HCT116 (cell line): ENCODE measurements at regions not wholly inside any gene's neighbourhood (a gene's known extent, or its start where the extent isn't known, plus 50 kb on each side); places are given as distances from the start of the nearest gene placed in this dataset.

Source experiments
- ATAC-seq: fragments of 200-7000 bp; cut with Tn5 transposase; 2 replicates; pipeline ENCODE4 v1.9.1; 2020; ENCODE audit warnings: mild to moderate bottlenecking, moderate library complexity
- BruUV-seq: library from RNA; stranded (reverse); fragments of 400-500 nt; replicated peaks from 2 replicates; lab custom pipeline; 2021; lab: Mats Ljungman, UMichigan
- CTCF ChIA-PET: fragments of 300-600 bp; sonication (Branson Sonifier 250); formaldehyde crosslinking; loops from one replicate; lab custom pipeline; 2021; ENCODE audit warnings: antibody characterized with exemption; lab: Charles Lee
- POLR2A ChIA-PET: fragments of 300-600, 350-600 bp; sonication (Branson Sonifier 250); formaldehyde crosslinking; loops from one replicate; lab custom pipeline; 2021; ENCODE audit warnings: antibody characterized with exemption; lab: Charles Lee
- RAD21 ChIA-PET, 2 experiments: fragments of 300-600 bp; sonication (Branson Sonifier 250); formaldehyde crosslinking; loops; one replicate each; lab custom pipeline; 2023; ENCODE audit warnings: low total read pairs in 2 of 2; ENCODE audit not compliant: uncharacterized antibody in 2 of 2, unreplicated experiment in 2 of 2, low non-redundant PET in 1 of 2; lab: Charles Lee
- DNase-seq: peaks from one replicate; pipeline ENCODE4 v3.0.0-alpha.2; 2010; ENCODE audit warnings: low read depth, low spot score
- H2AFZ ChIP-seq: fragments of 200-600 bp; shearing (Covaris generic), sonication (generic); 2 replicates; pipeline ENCODE4 v1.6.1; 2017; ENCODE audit warnings: low read depth, mixed run types, mixed read lengths, antibody characterized with exemption, low read length; ENCODE audit not compliant: poor library complexity, severe bottlenecking
- H3K27ac ChIP-seq: 2 replicates; pipeline ENCODE4 v1.5.1; 2012; ENCODE audit warnings: low read depth, low read length
- H3K27me3 ChIP-seq: fragments of 200-600 bp; sonication (generic); 2 replicates; pipeline ENCODE4 v1.6.1; 2016; ENCODE audit warnings: mixed run types, low read length, mixed read lengths; ENCODE audit not compliant: insufficient read depth
- H3K36me3 ChIP-seq, 2 experiments: fragments of 200-500 bp in 1 of 2; fragments of 200-600 bp in 1 of 2; sonication (Bioruptor generic) in 1 of 2; sonication (generic) in 1 of 2; 2 replicates each; pipeline versions ENCODE4 v1.5.1 to v1.6.1; 2014 to 2016; ENCODE audit warnings: low read length in 2 of 2, inconsistent platforms in 1 of 2, mixed read lengths in 1 of 2, mixed run types in 1 of 2; ENCODE audit not compliant: insufficient read depth in 2 of 2, control insufficient read depth in 1 of 2
- H3K4me1 ChIP-seq, 2 experiments: fragments of 200-600 bp in 1 of 2; sonication (generic) in 1 of 2; 2 replicates each; pipeline versions ENCODE4 v1.5.1 to v1.6.1; 2012 to 2017; ENCODE audit warnings: low read length in 2 of 2, inconsistent platforms in 1 of 2, mild to moderate bottlenecking in 1 of 2, mixed read lengths in 1 of 2, mixed run types in 1 of 2, moderate library complexity in 1 of 2; ENCODE audit not compliant: insufficient read depth in 2 of 2, control insufficient read depth in 1 of 2
- H3K4me2 ChIP-seq: fragments of 200-600 bp; sonication (generic); 2 replicates; pipeline ENCODE4 v1.6.1; 2017; ENCODE audit warnings: mixed run types, low read length, mixed read lengths
- H3K4me3 ChIP-seq, 2 experiments: fragments of 200-600 bp in 1 of 2; sonication (generic) in 1 of 2; replicated peaks in 1 of 2; 2 replicates each; pipeline ENCODE4 v1.5.1; 2011 to 2016; ENCODE audit warnings: low read length in 2 of 2, control low read depth in 1 of 2, low read depth in 1 of 2, mild to moderate bottlenecking in 1 of 2, mixed read lengths in 1 of 2, mixed run types in 1 of 2
- H3K79me2 ChIP-seq: fragments of 200-600 bp; sonication (generic); 2 replicates; pipeline ENCODE4 v1.6.1; 2017; ENCODE audit warnings: mild to moderate bottlenecking, mixed run types, low read length, moderate library complexity, mixed read lengths; ENCODE audit not compliant: insufficient read depth
- H3K9ac ChIP-seq: fragments of 200-600 bp; sonication (generic); 2 replicates; pipeline ENCODE4 v1.6.1; 2016; ENCODE audit warnings: low read length, mixed read lengths
- H3K9me2 ChIP-seq: fragments of 200-600 bp; sonication (generic), shearing (Covaris generic); 2 replicates; pipeline ENCODE4 v1.6.1; 2017; ENCODE audit warnings: mixed run types, mild to moderate bottlenecking, moderate library complexity; ENCODE audit not compliant: insufficient read depth
- H3K9me3 ChIP-seq, 2 experiments: fragments of 200-500 bp in 1 of 2; fragments of 200-600 bp in 1 of 2; sonication (Bioruptor generic) in 1 of 2; sonication (generic) in 1 of 2; 2 replicates each; pipeline ENCODE4 v1.6.1; 2014 to 2017; ENCODE audit warnings: low read length in 2 of 2, mixed read lengths in 2 of 2, inconsistent platforms in 1 of 2, low read depth in 1 of 2, mild to moderate bottlenecking in 1 of 2, mixed run types in 1 of 2, moderate library complexity in 1 of 2; ENCODE audit not compliant: control insufficient read depth in 1 of 2, insufficient read depth in 1 of 2
- H4K20me1 ChIP-seq: fragments of 200-600 bp; sonication (generic), shearing (Covaris generic); 2 replicates; pipeline ENCODE4 v1.6.1; 2017; ENCODE audit warnings: mixed run types, mild to moderate bottlenecking, moderate library complexity; ENCODE audit not compliant: insufficient read depth
- ATF3 ChIP-seq: IDR thresholded peaks from 2 replicates; pipeline ENCODE4 v1.6.1; 2012
- CBX3 ChIP-seq: IDR thresholded peaks from 2 replicates; pipeline ENCODE4 v1.6.1; 2012; ENCODE audit warnings: low read depth
- CEBPB ChIP-seq: IDR thresholded peaks from 2 replicates; pipeline ENCODE4 v1.6.1; 2012; ENCODE audit warnings: low read depth
- CTCF ChIP-seq, 3 experiments: fragments of 200-600 bp in 1 of 3; sonication (generic) in 1 of 3; IDR thresholded peaks in 2 of 3; conservative IDR thresholded peaks in 1 of 3; 2 replicates each; pipeline ENCODE4 v1.5.1; 2012 to 2017; ENCODE audit warnings: low read depth in 2 of 3, low read length in 2 of 3, antibody characterized with exemption in 1 of 3, borderline replicate concordance in 1 of 3, control low read depth in 1 of 3, mild to moderate bottlenecking in 1 of 3, mixed read lengths in 1 of 3, mixed run types in 1 of 3, moderate library complexity in 1 of 3; ENCODE audit not compliant: insufficient read depth in 1 of 3
- EGR1 ChIP-seq: IDR thresholded peaks from 2 replicates; pipeline ENCODE4 v1.6.1; 2012; ENCODE audit warnings: low read depth
- EZH2phosphoT487 ChIP-seq: fragments of 200-600 bp; IDR thresholded peaks from 2 replicates; pipeline ENCODE4 v1.6.1; 2018; ENCODE audit warnings: antibody characterized with exemption, borderline replicate concordance
- FOSL1 ChIP-seq: IDR thresholded peaks from 2 replicates; pipeline ENCODE4 v1.6.1; 2012; ENCODE audit warnings: low read depth
- JUND ChIP-seq: IDR thresholded peaks from 2 replicates; pipeline ENCODE4 v1.6.1; 2012
- MAX ChIP-seq: IDR thresholded peaks from 2 replicates; pipeline ENCODE4 v1.6.1; 2012
- POLR2A ChIP-seq: IDR thresholded peaks from 2 replicates; pipeline ENCODE4 v1.7.0; 2011; ENCODE audit warnings: borderline replicate concordance; ENCODE audit not compliant: insufficient read depth, insufficient read length; ENCODE audit errors: extremely low read depth
- POLR2AphosphoS5 ChIP-seq: IDR thresholded peaks from 2 replicates; pipeline ENCODE4 v1.6.1; 2011; ENCODE audit warnings: mild to moderate bottlenecking, low read depth, low read length, moderate library complexity
- REST ChIP-seq: IDR thresholded peaks from 2 replicates; pipeline ENCODE4 v1.6.1; 2012; ENCODE audit warnings: low read depth
- SIN3A ChIP-seq: IDR thresholded peaks from 2 replicates; pipeline ENCODE4 v1.6.1; 2012; ENCODE audit warnings: low read depth
- SP1 ChIP-seq: IDR thresholded peaks from 2 replicates; pipeline ENCODE4 v1.6.1; 2012; ENCODE audit warnings: low read depth
- SRF ChIP-seq: IDR thresholded peaks from 2 replicates; pipeline ENCODE4 v1.6.1; 2012; ENCODE audit warnings: low read depth
- TCF7L2 ChIP-seq: IDR thresholded peaks from 2 replicates; pipeline ENCODE4 v1.7.0; 2011; ENCODE audit warnings: borderline replicate concordance, inconsistent platforms; ENCODE audit not compliant: insufficient read depth, insufficient read length; ENCODE audit errors: extremely low read depth
- YY1 ChIP-seq: IDR thresholded peaks from 2 replicates; pipeline ENCODE4 v1.6.1; 2011; ENCODE audit warnings: low read length, low read depth, moderate library complexity, mild to moderate bottlenecking; ENCODE audit not compliant: insufficient replicate concordance; ENCODE audit errors: extremely low read depth
- ZFX ChIP-seq: fragments of 450-650 bp; IDR thresholded peaks from 2 replicates; pipeline ENCODE4 v1.6.1; 2017
- intact Hi-C: fragments of 100-400 bp; cut with micrococcal nuclease; formaldehyde crosslinking; loops from 2 replicates; pipeline ENCODE4 v1.10.0; 2022

- no peaks in the 10 kb centered on the region for H4K20me1 ChIP-seq
- H3K4me3 ChIP-seq: no peak overlapping the region
- H3K27me3 ChIP-seq: no peaks in the 10 kb centered on the region
- no peaks in the 10 kb centered on the region for H3K79me2 ChIP-seq
- ChIA-PET POLR2A (no interaction called here), RAD21 (no interaction called here), CTCF (no interaction called here)
- H3K36me3 ChIP-seq: no peaks in the 10 kb centered on the region
- no peaks in the 10 kb centered on the region for H3K9me2 ChIP-seq
- intact Hi-C loops: no loop called here
- no peak overlapping the region for H3K9ac ChIP-seq
- ATAC-seq (no peak), DNase-seq (no peak)
- H2AFZ ChIP-seq: no peak overlapping the region
- no TSS peak for BruUV-seq
- TF ChIP-seq EGR1 (no peak), FOSL1 (no peak), POLR2A (no peak), YY1 (no peak), CBX3 (no peak), CEBPB (no peak), POLR2AphosphoS5 (no peak), JUND (no peak), ATF3 (no peak), ZFX (no peak), MAX (no peak), TCF7L2 (no peak), REST (no peak), SP1 (no peak), EZH2phosphoT487 (no peak), SRF (no peak), CTCF (IDR thresholded peaks at IDR 0.05 in 2 of 3, conservative IDR thresholded peaks at IDR 0.05 in 1 of 3; ENCODE audit: borderline replicate concordance in 1 of 3, insufficient read depth in 1 of 3, low read depth in 2 of 3, low read length in 2 of 3) (no peak), SIN3A (no peak)
- no peak overlapping the region for H3K4me2 ChIP-seq
- H3K4me1 ChIP-seq: no peaks in the 10 kb centered on the region
- H3K27ac ChIP-seq: no peak overlapping the region
- no peaks in the 10 kb centered on the region for H3K9me3 ChIP-seq
Measured at GRCh38 chr2:19274439-19274838, 84.0 kb downstream of the OSR1 start.
